ENCODE measurements at regions not wholly inside any gene's neighbourhood (a gene's known extent, or its start where the extent isn't known, plus 50 kb on each side); places are given as distances from the start of the nearest gene placed in this dataset.
"Not testable (repeated sequence)": the region's sequence is repeated elsewhere in the genome, so short reads cannot be mapped to it uniquely, and the experiment has no call there.

GRCh38 chr7:65812281-65812680 is 60.6 kb upstream of the VKORC1L1 start:
- ATAC-seq (ENCODE audit: low read depth) (no peak), DNase-seq (no peak)
- TF ChIP-seq CTCF (IDR thresholded peaks at IDR 0.05), result no peak
- no peak for TF ChIP-seq EZH2 (IDR thresholded peaks at IDR 0.05; ENCODE audit: borderline replicate concordance, insufficient read depth, low read depth, low read length, poor library complexity, severe bottlenecking)
- Mint-ChIP-seq H3K9me3 (ENCODE audit: insufficient read depth) (no peaks in the 10 kb centered on the region), H3K4me1 (peaks cover 9% of the 10 kb centered on the region), H3K27me3 (no peaks in the 10 kb centered on the region), H3K27ac (no peak overlapping the region), H3K4me3 (no peak overlapping the region)
- CTCF ChIA-PET, result interaction anchor here (1.0 kb wide), 1 partner anchor 506 kb away, joined by 3 read pairs; no protein-coding TSS in a partner anchor
- intact Hi-C loops (cut with micrococcal nuclease), result no loop called here
- H4K20me1 ChIP-seq (ENCODE audit: control insufficient read depth, insufficient read depth, low read length, poor library complexity, severe bottlenecking), result no peaks in the 10 kb centered on the region
- H3K4me1 ChIP-seq (ENCODE audit: control insufficient read depth in 2 of 2, insufficient read depth in 2 of 2, low read length in 2 of 2), result peaks cover 0 to 9% of the 10 kb centered on the region in 2 donors
- POLR2A ChIA-PET, result no interaction called here
- H3K9ac ChIP-seq (ENCODE audit: low read length), result no peak overlapping the region
- no peaks in the 10 kb centered on the region for H3K9me3 ChIP-seq (ENCODE audit: control extremely low read depth in 1 of 3, control insufficient read depth in 2 of 3, insufficient read depth in 1 of 3, low read length in 2 of 3)
- no peak overlapping the region for H3K27ac ChIP-seq (ENCODE audit: low read length in 2 of 2)
- no peaks in the 10 kb centered on the region for H3K36me3 ChIP-seq (replicated peaks in 1 of 2; ENCODE audit: control extremely low read depth in 1 of 2, control insufficient read depth in 1 of 2, extremely low read depth in 1 of 2, insufficient read depth in 2 of 2, low read length in 1 of 2)
- no peaks in the 10 kb centered on the region for H3K79me2 ChIP-seq (ENCODE audit: control insufficient read depth, insufficient read depth, low read length)
- no peak overlapping the region for H2AFZ ChIP-seq (ENCODE audit: insufficient read depth, low read depth, low read length, poor library complexity, severe bottlenecking)
- no peak overlapping the region for H3K4me3 ChIP-seq (ENCODE audit: control extremely low read depth in 1 of 5, extremely low read depth in 1 of 5, insufficient read depth in 1 of 5, low read depth in 2 of 5, low read length in 4 of 5)
- H3K27me3 ChIP-seq (replicated peaks in 1 of 4; ENCODE audit: control extremely low read depth in 1 of 4, control insufficient read depth in 3 of 4, insufficient read depth in 4 of 4, low read length in 3 of 4), result no peaks in the 10 kb centered on the region
- H3K4me2 ChIP-seq (replicated peaks; ENCODE audit: low read depth, low read length, poor library complexity, severe bottlenecking), result no peak overlapping the region
- WGBS (ENCODE audit: insufficient coverage), result 97% methylated on average over 5 of the region's 5 CpGs

GRCh38 chr7:65814556-65815167 is 58.2 kb upstream of the VKORC1L1 start:
- ATAC-seq (ENCODE audit: low read depth); H3K27me3 Mint-ChIP-seq; DNase-seq; H3K9me3 ChIP-seq (ENCODE audit: control extremely low read depth in 1 of 3, control insufficient read depth in 2 of 3, insufficient read depth in 1 of 3, low read length in 2 of 3); intact Hi-C loops (cut with micrococcal nuclease); H3K9ac ChIP-seq (ENCODE audit: low read length); H3K4me1 ChIP-seq (ENCODE audit: control insufficient read depth in 2 of 2, insufficient read depth in 2 of 2, low read length in 2 of 2); POLR2A ChIA-PET; H3K4me2 ChIP-seq (replicated peaks; ENCODE audit: low read depth, low read length, poor library complexity, severe bottlenecking); H3K27me3 ChIP-seq (replicated peaks in 1 of 4; ENCODE audit: control extremely low read depth in 1 of 4, control insufficient read depth in 3 of 4, insufficient read depth in 4 of 4, low read length in 3 of 4); H3K9me3 Mint-ChIP-seq (ENCODE audit: insufficient read depth); H3K27ac Mint-ChIP-seq; H2AFZ ChIP-seq (ENCODE audit: insufficient read depth, low read depth, low read length, poor library complexity, severe bottlenecking); H3K27ac ChIP-seq (ENCODE audit: low read length in 2 of 2); H3K4me3 Mint-ChIP-seq; CTCF ChIA-PET; H3K4me3 ChIP-seq (ENCODE audit: control extremely low read depth in 1 of 5, extremely low read depth in 1 of 5, insufficient read depth in 1 of 5, low read depth in 2 of 5, low read length in 4 of 5); H3K4me1 Mint-ChIP-seq; H4K20me1 ChIP-seq (ENCODE audit: control insufficient read depth, insufficient read depth, low read length, poor library complexity, severe bottlenecking); H3K36me3 ChIP-seq (replicated peaks in 1 of 2; ENCODE audit: control extremely low read depth in 1 of 2, control insufficient read depth in 1 of 2, extremely low read depth in 1 of 2, insufficient read depth in 2 of 2, low read length in 1 of 2); H3K79me2 ChIP-seq (ENCODE audit: control insufficient read depth, insufficient read depth, low read length): not testable (repeated sequence)
- 80% methylated on average over 1 of the region's 3 CpGs for WGBS (ENCODE audit: insufficient coverage)

Data from B cell (primary cell).